NCI-H510A treated with DMSO at 0.1 percent for 48 hours (cell line): ENCODE measurements at regions not wholly inside any gene's neighbourhood (a gene's known extent, or its start where the extent isn't known, plus 50 kb on each side); places are given as distances from the start of the nearest gene placed in this dataset.

Experiments used
- DNase-seq: peaks from one replicate; lab custom pipeline; 2025; lab: John Stamatoyannopoulos, UW

GRCh38 chr3:72233571-72233970 lies 448.6 kb upstream of the PROK2 start:
- no peak for DNase-seq

- DNase-seq, result no peak
Measured at GRCh38 chr3:72232777-72233176, 447.8 kb upstream of the PROK2 start.

GRCh38 chr3:72232331-72232730 lies 447.4 kb upstream of the PROK2 start:
- no peak for DNase-seq

- DNase-seq, result no peak
Measured at GRCh38 chr3:72231439-72232196, 446.7 kb upstream of the PROK2 start.

GRCh38 chr3:72230774-72231379 lies 445.9 kb upstream of the PROK2 start:
- DNase-seq, result no peak

GRCh38 chr3:72229952-72230351 lies 445.0 kb upstream of the PROK2 start:
- no peak for DNase-seq

GRCh38 chr3:72227486-72228070 lies 442.6 kb upstream of the PROK2 start:
- no peak for DNase-seq

GRCh38 chr3:72224804-72225509 lies 440.0 kb upstream of the PROK2 start:
- DNase-seq, result no peak

GRCh38 chr3:72223628-72224027 lies 438.7 kb upstream of the PROK2 start:
- no peak for DNase-seq

GRCh38 chr3:72223116-72223515 lies 438.2 kb upstream of the PROK2 start:
- no peak for DNase-seq

GRCh38 chr3:72222410-72222809 lies 437.5 kb upstream of the PROK2 start:
- DNase-seq, result no peak

- DNase-seq, result no peak
Measured at GRCh38 chr3:72220946-72221345, 436.0 kb upstream of the PROK2 start.

- no peak for DNase-seq
Measured at GRCh38 chr3:72219752-72220151, 434.8 kb upstream of the PROK2 start.

GRCh38 chr3:72217570-72217969 lies 432.6 kb upstream of the PROK2 start:
- no peak for DNase-seq

- DNase-seq, result no peak
Measured at GRCh38 chr3:72214066-72214951, 429.4 kb upstream of the PROK2 start.

GRCh38 chr3:72213296-72214065 lies 428.5 kb upstream of the PROK2 start:
- no peak for DNase-seq

GRCh38 chr3:72212396-72212795 lies 427.4 kb upstream of the PROK2 start:
- DNase-seq, result no peak

- DNase-seq, result no peak
Measured at GRCh38 chr3:72210261-72210660, 425.3 kb upstream of the PROK2 start.

- DNase-seq, result no peak
Measured at GRCh38 chr3:72205297-72205826, 420.4 kb upstream of the PROK2 start.

- DNase-seq, result no peak
Measured at GRCh38 chr3:72204452-72204851, 419.5 kb upstream of the PROK2 start.
